Glomerular visceral epithelial cell (primary cell): ENCODE measurements at regions not wholly inside any gene's neighbourhood (a gene's known extent, or its start where the extent isn't known, plus 50 kb on each side); places are given as distances from the start of the nearest gene placed in this dataset.

Source experiments
- DNase-seq: peaks from one replicate; pipeline ENCODE4 v3.0.0-alpha.2; 2016; ENCODE audit errors: extremely low spot score

DNA sequence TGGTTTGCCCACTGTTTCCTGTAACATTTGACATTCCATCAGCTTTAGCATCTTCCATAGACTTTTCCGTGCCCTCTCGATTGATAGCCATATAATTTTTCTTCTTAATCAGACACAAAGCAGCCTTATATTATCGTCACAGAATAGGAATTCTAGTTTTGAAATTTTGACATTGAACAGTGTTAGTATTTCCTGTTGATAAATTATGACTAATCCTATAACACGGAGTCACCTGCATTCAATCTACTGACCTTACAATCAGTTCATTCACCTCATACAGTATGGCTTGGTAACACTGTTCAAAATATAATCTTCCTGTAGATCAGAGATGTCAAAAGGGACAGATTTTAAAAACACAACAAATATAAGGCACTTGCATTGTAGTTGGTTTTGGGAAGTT is 423.7 kb downstream of the C3orf38 start:
- no peak for DNase-seq

DNA sequence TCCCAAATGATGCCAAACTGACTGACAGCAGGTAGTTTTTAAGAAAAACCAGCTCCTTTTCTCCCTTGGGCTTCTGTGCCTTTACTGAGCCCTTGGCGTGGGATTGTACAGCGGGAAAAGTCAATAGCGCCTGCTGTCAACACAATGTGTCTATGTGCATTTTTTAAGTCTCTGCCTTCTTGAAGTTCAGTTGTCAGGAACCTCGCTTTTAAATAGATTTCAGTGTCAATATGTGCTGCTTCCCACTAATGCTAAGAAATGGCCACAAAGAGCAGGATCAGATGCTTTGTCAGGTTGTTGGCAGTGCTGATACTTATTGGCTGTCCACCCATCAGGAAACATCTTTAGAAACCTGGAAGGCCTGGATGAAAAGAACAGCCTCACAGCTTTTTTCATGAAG is 424.4 kb downstream of the C3orf38 start:
- no peak for DNase-seq

DNA sequence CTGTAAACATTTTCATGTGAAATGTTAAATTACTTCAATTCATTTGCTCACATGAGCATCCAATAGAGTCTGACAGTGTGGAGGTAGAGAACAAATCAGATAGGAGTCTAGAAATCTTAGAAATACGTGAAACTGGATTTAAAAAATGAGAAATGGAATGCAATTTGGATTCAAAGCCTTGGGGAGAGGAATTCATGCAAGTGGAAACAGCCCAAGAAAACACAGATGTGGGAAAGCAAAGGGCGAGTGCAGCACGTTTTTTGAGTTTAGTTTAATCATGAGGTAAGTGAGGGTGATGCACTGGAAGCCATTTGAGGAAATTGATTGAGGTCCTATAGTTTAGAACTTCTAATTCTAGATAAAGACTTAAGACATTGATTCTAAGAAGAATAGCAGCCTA is 434.7 kb downstream of the C3orf38 start:
- no peak for DNase-seq

DNA sequence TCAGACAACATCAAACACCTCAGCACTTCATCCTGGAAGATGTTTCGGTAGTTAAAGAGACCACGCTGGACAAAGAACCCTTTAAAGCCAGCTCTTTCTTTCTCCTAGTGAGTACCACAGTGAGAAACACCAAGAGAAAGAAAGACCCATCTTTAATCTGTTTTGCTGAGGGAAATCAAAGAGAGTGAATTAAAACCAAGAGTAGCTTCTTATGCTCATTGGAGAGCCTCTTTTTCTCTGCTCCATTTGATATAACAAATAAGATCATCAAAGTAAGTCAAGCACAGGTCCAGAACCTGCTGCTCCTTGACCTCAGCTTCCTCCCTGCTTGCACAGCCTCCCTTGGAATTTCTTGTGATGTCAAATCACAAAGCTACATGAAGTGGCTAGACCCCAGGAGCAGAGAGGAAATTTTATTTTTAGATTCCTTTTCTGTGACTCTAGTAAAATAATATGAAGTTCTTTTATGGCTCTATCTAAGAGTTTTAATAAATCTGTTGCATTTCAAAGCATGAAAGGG is 436.4 kb downstream of the C3orf38 start:
- no peak for DNase-seq

DNA sequence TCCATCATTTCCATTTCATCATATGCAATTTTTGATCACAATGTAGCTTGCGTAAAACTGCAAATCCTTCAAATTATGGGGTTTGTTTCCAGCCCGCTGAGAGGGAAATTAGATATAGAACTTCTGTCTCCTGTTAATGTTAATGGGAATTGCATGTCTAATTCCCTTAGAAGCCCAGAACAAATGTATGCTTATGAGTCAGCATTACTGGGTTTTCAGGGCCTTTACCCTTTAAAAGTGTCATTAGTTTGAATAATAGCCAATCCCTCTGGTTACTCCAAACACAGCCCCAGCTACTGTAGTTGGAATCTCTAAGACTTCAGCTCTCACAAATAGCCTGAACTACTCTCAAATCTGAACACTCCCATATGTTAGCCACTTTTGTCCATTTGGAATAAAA is 439.4 kb downstream of the C3orf38 start:
- DNase-seq, result no peak

DNA sequence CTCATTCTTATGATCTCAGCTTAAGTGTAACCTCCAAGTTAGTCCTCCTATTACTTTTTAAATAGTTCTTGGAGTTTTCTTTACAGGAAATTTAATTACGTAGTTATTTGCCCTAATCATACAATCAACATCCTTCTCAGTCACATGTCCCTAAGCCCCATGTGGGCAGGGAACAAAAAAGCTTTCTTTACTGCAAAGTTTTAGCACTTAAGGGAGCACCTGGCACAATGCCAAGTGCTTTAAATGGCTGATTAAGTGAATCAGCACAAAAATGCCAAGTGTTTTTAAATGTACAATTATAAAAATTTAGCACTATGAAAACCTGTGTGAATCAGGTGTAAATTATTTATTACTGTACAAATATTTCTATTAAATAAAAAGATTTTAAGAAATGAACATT is 445.3 kb downstream of the C3orf38 start:
- DNase-seq, result peak; percentile 3

DNA sequence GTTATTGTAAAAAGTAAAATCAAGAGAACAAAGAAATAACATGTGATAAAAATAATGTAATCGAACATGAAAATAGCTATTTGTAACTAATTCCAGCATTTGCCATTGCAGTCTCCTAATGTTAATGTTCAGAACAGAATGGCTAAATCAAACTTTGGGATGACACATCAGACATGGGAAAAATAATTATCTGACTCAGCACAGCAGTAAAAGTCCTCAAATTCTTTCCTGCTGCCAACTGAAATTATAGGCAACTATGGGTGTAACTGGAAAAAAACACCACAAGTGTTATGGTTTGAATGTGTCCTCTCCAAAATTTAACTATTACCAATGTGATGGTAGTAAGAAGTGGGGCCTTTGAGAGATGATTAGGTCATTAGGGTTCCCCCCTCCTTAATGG is 446.7 kb downstream of the C3orf38 start:
- DNase-seq, result no peak

DNA sequence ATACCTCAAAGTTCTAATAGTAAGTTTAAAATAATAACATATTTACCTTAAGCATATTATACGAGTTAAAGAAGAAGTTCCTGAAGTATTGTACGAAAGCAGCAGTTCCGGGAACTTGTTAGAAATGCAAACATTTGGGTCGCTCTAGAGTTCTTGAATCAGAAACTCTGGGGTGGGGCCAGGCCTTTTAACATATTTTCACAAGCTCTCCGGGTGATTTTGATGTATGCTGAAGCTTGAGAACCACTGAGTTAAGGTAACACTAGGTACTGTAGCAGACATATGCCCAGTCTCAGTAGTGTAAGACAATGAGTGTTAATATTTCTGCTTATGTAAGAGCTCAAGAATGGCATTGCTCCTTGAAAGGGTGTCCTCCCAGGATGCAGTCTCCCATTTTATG is 461.1 kb downstream of the C3orf38 start:
- DNase-seq, result no peak

DNA sequence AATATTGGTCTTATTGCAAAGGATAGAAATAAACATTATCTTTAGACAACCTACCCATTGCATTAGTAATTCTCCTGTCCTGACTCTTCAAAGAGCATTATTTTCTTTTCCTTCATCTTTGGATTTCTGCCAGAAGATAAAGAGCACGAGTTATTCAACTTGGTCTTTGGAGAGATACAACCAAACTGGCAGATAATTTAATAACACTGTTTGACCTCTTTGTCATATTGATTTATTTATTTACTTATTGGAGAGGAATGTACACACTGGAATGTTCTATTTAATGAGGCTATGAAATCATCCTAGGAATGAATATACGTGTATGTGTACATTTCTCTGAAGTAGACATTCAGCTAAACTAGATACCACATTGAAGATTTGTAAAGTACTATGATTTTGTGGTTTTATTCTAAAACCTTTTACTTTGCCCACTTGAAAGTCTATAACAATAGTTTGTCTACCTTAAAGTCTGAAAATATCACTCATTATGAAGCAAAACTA is 462.1 kb downstream of the C3orf38 start:
- DNase-seq, result no peak

DNA sequence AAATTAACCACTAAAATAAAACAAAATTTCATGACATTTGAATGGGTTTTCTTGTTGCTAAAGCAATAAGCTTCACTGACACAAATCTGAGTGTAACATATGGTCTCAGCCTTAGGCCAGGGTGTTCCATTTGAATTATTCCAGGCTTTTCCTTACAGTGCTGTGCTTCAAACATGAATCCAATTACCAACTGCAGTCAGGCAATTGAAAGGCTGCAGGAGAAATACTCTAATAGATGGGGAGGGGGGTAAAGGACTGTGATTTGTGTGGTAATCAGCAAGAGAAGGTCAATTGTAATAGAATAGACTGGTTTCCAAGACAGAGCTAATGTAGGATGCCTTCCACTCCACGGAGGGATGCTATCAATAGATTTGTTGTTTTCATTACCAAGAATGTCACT is 466.7 kb downstream of the C3orf38 start:
- no peak for DNase-seq

DNA sequence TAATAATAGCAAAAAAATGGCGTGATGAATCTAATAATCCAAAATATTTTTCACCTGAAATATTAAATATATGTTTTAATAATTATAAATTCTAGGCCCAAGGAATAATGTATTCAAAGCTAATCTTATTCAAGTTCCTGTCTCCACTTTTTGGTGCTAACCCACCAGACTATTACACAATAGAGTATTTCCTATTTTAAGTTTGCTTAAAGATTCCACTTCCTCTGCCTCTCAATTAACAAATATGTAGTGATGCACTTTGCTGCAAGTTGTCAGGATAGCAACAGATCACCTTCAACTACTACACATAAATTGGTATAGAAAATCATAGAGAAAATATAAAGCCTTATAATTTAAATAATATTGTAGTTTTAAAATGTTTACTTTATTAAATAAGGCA is 467.5 kb downstream of the C3orf38 start:
- DNase-seq, result no peak

DNA sequence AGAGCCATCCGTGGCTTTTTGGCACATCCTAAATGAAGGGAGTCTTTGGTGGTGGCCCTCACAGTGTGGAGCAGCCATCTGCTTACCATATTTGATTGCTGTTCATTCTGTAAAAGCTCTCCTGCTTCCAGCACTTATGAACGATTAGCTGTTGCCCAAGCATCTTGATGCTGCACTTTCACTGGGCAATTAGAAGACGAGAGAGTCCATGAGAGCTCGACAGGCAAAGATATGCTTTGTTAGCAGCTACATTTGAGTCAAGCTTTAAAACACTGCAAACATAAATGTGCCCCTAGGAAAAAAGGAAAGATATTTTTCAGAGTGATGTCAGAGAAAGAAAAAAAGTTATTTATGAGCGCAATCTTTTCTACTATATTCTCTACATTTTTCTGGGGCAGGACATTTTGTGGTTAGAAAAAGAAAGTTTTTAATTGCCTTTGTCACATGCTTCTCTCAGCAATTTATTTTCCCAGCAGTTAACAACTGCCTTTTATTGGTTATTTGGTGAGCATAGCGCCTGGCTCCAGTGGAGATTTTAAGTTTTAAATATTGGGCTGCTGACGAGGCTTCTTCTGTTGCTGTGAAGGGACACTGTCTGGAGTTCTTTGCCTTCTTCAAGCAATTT is 468.4 kb downstream of the C3orf38 start:
- DNase-seq, result no peak

DNA sequence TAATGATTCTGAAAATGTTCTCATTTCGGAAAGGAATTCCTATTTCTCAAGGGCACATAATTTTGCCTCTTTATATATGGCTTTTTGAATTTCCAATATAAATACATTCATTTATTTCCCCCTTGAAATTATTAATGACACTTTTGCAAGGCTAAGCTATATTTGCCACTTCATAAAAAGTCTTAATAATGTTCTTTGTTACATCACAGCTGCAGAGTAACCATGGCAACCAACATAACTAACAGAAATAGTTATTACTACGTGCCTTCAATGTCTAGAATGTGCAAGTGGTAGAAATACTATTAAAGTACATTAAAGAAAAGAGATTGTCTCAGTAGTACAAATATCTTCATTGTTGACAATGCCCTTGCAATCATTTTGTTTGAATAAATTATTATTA is 471.8 kb downstream of the C3orf38 start:
- no peak for DNase-seq

DNA sequence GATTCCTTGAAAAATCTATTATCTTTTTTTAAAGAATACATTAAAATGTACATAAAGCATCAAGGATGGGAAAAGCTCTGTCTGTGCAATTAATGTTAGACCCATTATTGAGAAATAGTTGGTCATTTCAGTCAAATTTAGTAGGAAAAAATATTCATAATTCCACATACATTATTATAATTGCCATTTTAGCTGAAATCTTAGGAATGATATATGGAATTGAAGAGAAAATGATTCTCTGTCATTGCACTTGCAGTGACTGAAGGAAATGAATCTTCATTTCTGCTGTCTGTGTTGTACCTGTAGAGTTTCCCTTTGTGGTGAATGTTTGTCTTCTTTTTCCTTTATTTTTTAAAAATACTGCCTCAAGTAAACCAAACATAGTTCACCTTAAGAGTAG is 473.9 kb downstream of the C3orf38 start:
- DNase-seq, result no peak

DNA sequence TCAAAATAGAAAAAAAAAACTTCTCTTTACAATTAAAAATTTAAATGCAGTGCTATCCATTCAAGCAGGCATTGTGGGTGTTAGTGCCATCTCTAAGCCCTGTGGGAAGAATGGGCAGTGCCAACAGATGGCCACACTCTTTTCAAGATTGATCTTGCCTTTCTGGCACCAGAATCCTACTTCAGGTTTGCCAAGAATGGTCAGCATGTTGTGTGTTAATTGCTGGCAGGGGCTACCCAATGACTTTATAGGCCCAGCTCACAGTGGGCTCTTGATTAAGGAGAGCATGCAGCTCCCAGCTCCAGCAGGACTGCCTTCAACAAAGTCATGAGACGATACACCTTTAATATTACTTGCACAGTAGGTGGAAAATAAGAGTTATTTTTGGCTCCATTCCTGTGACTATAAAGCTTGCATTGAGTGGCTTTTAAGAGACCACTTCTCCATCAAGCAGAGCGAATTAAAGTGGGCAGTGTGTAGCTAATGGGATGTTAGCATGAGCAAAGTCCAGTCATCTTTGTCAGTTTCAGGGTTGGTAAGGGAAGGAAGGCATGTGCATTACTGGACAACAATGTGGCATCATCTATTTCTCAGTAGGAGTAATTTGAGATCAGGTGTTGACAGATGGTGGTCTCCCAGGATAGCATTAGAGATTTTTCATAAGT is 476.8 kb downstream of the C3orf38 start:
- no peak for DNase-seq

DNA sequence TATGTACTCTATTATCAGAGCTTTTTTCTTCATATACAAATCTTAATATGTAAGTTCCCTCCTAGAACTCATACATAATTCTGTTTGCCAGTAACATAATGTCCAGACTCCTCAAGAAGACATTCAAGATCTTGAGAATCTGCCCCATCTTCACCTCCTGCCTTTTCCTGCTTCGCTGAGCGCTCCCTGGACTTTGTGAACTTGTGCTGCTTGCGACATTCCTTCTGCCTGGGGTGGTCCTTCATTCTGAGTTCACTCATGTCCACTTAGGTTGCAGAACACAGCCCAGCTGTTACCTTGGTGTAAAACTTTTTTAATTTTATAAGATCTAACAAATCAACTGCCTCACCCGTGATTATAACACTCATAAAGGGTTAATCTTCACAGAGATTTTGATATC is 478.5 kb upstream of the EPHA3 start:
- no peak for DNase-seq

DNA sequence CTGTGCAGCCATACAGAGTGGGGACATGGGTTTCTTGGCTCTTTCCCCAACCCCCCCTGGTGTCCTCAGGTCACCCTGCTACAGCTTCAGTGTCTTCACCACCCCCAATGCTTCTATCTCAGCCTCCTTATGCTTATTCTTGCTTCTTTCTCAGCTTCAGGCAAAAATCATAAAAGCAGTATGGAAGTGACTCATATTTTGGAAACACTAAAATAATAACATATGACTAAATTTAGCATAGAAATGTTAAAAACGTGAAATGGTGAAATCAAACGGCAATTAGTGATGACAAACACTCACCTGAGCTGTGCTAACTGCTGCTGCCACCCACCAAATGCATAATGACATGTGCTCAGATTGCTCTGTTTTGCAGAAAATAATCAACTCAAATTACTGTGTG is 475.2 kb upstream of the EPHA3 start:
- no peak for DNase-seq

DNA sequence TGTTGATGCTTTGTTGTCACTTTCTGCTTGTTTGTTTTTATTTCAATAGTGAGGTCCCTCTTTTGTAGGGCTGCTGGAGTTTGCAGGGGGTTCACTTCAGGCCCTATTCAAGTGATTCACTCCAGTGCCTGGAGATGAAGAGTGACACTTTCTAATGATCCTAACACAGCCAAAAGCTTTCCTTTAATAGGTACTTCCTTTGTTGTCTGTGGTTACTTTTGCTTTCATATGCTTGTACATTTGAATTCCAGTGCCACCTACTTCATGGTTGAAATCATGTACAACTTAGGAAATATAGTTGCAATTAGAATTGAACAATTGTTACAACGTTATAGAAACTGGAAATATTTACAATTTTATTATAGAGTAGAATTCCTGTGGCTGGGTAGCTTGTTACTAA is 466.8 kb upstream of the EPHA3 start:
- no peak for DNase-seq

DNA sequence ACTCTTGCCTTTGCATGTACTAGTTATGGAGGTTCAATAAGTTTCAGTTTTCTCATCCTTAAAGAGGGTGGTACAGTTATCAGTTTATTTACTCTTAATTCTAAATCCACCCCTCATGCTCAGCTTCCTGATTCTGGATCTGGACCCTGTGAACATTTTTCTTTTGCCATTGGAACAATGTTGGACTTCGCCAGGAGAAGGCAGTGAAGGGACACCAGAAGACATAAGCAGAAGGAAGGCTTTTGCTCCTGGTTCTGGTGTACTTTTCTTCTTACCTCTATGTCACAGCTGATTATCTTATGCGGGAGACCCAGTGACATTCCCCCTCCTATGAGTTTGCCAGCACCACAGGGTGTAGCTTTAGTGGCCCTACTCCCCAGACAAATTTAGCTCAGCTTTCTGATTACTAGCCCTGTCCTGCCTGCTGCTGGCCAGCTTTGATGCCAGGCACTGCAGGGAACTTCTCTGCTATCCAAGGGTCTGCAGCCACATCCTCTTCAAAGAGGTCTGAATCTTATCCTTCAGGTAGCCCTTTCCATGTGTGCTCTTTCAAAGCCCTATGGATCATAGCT is 466.3 kb upstream of the EPHA3 start:
- peak; percentile 0 for DNase-seq

DNA sequence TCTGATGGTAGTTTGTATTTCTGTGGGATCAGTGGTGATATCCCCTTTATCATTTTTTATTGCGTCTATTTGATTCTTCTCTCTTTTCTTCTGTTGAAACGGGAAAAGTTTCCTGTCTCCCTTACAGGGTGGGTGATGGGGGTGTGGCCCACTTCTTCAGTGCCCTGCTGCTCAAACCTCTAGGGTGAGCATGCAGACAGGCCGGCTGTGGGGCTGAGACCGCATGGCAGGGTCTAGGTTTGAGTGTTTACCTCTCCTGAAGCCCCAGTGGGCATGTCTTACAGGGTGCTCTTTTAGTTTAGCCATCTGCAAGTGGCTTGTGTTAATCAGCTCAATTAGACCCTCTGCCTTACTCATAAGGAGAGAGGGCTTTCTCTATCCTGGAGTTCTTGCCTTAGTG is 450.0 kb upstream of the EPHA3 start:
- DNase-seq, result no peak

DNA sequence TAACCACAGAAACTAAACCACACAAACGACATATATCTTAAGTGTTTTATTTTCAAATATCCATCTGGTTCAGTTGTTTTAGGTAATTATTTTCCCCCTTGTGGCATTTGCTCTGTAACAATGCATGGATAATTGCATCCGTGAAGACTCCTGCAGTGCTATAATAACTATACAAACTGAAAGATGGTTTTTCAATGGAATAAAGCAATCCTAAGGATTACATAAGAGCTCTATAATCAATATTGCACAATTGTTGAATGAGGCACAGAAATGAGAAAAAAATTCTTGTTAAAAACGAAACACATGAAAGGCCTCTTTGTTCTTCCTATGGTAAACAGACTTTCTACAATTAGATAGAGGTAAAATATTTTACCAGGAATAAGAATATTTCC is 446.0 kb upstream of the EPHA3 start:
- no peak for DNase-seq

DNA sequence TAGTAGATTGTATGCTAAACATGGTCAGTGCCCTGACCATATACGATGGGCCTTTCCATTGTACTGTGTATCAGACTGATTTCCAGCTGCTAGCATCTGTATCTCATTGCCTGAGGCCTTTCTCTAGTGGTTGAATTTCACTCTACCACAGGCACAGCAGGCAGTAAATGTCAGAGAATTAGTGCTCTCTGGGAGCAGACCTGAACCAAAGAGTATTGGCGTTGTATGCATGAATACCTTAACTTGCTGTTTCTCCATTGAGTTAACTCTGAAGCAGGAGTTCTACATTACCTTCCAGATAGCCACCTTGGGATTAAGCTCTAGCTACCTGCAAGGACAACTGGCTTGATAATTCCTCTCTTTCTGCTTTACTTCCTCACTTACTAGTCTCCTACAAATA is 439.2 kb upstream of the EPHA3 start:
- no peak for DNase-seq

DNA sequence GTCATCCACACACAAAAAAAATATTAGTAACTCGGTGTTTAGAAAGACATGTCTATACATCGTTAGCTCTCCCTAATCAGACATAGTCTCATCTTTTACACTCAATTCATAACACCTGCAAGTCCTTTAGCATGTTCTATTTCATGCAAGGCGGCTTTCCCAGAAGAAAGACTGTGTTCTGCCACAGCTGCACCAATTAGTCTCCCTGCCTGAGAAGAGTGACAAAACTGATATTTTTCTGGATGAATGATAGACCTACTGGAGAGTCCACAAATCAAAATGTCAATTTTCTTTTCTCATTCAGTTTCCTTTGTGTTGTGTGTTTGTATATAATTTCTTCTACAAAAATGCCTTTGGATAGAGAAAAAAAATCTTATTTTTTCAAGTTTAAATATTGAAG is 435.8 kb upstream of the EPHA3 start:
- DNase-seq, result no peak
